Colon (tissue), 2 donors: ENCODE measurements at regions not wholly inside any gene's neighbourhood (a gene's known extent, or its start where the extent isn't known, plus 50 kb on each side); places are given as distances from the start of the nearest gene placed in this dataset.
"Not testable (repeated sequence)": the region's sequence is repeated elsewhere in the genome, so short reads cannot be mapped to it uniquely, and the experiment has no call there.

Source experiments
- FAIRE-seq: peaks from 2 replicates; lab custom pipeline; 2012; peaks lifted over from hg19 to GRCh38; lab: Jason Lieb, UNC
- donor health status: control.
- donor health status: control.

DNA sequence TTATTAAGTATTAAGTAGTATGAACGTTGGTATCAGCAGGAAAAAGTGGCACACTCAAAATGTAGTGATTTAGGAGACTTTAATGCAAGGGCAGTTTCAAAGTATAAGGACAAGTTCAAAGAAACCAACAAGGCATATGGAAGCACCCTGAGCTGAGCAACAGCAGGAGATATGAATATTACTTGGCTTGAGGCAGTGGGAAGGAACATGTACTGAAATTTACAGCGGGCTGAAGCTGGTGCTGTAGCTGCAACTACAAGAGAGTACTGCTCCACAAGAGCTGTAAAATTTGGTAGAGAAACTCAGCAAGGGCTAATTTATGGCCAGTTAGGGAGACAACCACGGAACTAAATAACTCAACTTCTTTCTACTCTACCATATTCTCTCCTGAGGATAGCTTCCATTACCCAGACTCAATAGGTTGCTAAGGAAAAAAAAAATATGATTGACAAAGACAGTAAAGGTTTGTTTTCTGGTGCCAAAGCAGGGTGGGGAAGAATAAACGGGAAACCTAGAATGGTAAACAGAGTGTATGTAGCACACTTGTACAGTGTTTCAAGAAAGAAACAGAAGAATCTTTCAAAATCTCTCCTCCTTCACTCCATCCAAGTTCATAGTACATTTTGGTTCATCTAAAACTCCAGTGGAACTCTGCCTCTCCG lies 487.8 kb upstream of the MGAT4C start:
- no peak for FAIRE-seq

- FAIRE-seq = no peak
These were observed 485.3 kb upstream of the MGAT4C start for GRCh38 chr12:86741531-86741930.

DNA sequence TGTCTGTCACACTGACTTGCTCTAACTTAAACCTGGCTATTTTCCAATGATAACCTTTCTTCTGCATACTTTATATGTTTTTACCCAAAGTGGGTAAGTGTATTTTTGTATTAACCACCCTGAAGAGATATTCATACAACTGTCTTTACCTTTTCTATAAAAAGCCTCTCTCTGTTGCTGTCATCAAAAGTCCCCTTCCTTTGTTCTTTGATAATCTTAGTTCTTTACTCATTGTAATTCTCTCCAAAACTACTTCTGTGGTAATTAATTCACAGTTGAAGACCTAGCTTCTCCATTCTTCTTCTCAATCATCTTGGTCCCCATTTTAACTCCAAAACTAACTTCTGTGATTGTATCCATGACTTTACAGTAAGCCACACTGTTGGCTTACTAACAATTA lies 479.7 kb upstream of the MGAT4C start:
- no peak for FAIRE-seq

DNA sequence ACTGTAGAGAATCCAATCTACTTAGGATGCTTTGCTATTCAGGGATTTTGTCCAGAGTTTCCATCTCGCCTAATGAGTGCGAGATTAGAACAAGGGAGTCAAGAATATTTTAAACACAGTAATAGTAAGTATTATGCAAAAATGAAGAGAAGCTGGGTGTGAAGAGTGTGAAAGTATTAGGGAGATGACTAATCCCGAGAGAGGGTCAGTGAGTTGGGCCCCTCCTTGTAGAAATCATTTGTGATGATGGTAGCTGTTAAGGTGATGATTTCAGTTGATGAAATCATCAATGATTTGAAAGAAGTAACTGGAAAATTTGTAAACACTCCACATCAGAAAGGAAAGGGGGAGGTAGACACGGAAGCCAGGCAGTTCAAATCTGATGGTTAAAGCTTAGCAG lies 478.9 kb upstream of the MGAT4C start:
- FAIRE-seq = no peak

- FAIRE-seq = no peak
These were observed 474.0 kb upstream of the MGAT4C start for GRCh38 chr12:86730233-86730632.

GRCh38 chr12:86729739-86730138 lies 473.5 kb upstream of the MGAT4C start:
- FAIRE-seq = no peak

- FAIRE-seq = no peak
These were observed 471.0 kb upstream of the MGAT4C start for GRCh38 chr12:86727160-86727559.

DNA sequence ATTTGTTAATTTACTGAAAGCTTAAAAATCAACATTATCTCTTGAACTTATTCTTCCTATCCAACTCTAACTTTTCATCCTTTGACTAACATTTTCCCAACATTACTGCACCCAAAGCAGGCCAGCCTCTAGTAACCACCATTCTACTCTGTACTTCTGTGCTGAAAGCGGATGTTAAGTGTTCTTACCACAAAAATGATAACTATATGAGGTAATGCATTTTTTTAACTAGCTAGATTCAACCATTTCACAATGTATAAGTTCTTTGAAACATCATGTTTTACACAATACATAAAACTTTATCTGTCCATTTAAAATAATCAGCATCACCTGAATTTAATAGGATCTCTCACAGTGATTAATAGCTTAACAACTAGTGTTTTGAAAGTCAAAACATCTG lies 468.5 kb upstream of the MGAT4C start:
- no peak for FAIRE-seq

DNA sequence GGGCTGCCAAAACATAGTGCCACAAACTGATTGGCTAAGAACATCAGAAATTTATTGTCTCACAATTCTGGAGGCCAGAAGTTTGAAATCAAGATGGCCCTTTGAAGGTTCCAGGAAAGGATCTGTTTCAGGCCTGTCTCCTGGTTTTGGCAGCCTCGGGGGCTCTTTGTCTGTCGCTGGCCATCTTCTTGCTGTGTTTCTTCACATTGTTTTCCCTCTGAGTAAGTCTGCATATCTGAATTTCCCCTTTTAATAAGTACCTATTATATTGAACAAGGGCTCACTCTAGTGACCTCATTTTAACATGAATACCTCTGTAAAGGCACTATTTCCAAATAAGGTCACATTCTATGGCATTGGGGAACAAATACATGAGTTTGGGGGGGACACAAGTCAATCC lies 467.1 kb upstream of the MGAT4C start:
- FAIRE-seq = no peak

DNA sequence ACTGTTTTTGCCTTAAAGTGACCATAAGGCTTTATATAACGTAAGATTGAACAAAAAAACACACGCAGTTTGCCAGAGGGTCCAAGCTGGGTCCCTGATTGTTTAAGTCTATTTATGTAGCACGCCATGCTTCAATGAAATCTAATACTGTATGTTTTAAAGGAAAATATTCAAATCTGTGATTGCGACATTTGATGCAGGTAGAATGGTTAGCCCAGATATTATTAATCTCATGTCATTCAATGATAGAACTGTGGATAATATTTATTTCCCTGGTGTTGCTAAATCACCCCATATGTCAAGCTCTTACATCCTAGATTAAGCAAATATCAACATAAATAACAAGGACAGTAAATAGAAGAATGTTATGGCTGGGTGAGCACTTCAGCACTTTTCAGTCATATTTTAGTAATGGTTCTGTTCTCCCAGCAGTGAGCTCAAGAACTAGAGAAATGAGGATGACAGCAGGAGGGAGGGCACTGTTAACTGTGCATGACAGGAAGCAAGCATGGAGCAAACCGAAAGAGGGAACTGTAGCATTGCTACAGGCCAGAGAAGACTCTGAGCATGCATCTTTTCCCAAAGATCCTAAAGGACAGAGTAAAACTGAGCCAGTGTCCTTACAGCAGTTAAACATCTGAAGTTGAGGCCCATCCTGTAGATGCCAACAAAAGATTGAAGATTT lies 465.7 kb upstream of the MGAT4C start:
- no peak for FAIRE-seq

- FAIRE-seq = no peak
These were observed 463.2 kb upstream of the MGAT4C start for GRCh38 chr12:86719381-86719780.

DNA sequence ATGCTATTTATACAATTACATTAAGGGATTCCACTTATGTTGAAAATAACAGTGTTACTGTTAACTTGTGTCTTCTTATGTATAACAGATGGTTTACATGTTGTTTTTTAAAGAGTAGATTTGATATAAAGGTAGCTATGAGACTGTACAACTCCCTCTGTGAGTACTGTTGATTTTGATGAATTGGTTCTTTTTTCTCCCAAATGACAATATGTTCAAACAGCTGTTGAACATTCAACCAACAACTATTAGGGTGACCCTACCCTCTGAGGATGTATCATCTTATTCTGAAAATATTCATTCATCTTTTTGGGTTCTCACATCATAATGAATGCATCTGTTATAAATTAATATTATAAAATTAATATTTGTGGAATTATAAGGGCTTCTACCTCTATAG lies 456.9 kb upstream of the MGAT4C start:
- FAIRE-seq = peak; percentile 10

GRCh38 chr12:86712425-86712843 lies 456.2 kb upstream of the MGAT4C start:
- no peak for FAIRE-seq

DNA sequence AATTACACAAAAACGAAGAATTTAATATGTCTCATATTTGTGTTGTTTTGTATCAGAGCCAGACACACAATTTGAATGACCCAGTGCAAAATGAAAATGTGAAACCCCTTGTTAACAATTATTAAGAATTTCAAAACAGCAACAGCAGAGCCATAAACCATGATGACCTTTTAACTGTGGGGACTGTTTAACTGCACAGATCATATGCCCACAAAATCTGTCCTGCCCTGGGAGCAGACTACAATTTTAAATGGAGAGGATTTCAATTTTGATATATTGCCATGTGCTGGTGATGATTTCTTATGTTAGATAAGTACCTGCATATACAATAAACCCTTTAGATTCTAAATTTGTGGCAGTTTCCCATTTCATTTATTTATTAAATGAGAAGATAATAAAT lies 455.5 kb upstream of the MGAT4C start:
- no peak for FAIRE-seq

GRCh38 chr12:86710109-86710508 lies 453.9 kb upstream of the MGAT4C start:
- FAIRE-seq = no peak

DNA sequence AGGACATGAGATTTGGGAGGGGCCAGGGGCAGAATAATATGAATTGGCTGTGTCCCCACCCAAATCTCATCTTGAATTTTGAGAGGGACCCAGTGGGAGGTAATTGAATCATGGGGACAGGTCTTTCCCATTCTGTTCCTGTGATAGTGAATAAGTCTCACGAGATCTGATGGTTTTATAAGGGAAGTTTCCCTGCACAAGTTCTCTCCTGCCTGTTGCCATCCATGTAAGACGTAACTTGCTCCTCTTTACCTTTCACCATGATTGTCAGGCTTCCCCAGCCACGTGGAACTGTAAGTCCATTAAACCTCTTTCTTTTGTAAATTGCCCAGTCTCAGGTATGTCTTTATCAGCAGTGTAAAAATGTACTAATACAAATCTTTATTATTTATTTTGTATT lies 452.8 kb upstream of the MGAT4C start:
- not testable (repeated sequence) for FAIRE-seq

DNA sequence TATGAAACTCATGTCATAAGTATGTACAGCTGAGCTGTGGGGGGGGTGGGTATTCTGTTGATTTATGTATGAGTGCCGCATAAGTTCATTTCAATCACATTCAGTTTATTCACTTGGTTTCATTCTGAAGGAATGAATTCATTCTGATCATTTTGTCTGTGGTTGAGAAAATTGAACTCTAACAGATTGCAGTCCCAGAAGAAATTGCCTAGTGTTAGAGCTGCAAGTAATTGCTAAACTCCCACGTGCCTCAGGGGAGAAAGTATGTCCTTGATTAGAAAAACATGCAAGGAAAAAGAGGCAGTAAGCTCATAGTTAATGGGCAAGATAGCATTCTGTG lies 442.4 kb upstream of the MGAT4C start:
- no peak for FAIRE-seq

- FAIRE-seq = no peak
These were observed 441.9 kb upstream of the MGAT4C start for GRCh38 chr12:86697916-86698640.

GRCh38 chr12:86683568-86684304 lies 427.5 kb upstream of the MGAT4C start:
- no peak for FAIRE-seq

DNA sequence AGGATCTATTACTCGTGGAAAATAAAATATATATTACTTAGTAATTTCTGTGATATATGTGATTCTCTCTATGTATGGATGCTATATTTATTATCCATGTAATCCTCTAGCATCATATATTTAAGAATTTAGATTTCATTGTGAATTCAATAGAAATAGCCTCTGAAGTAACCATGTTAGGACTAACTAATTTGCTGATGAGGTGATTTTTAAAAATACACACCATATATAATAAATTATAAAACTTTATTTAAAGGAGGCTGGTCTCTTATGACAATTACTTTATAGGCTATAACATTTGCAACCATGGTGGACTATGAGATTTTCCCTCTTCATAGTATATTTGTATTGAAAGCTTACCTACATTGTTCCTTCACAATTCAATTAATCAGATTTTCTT lies 424.9 kb upstream of the MGAT4C start:
- no peak for FAIRE-seq

- no peak for FAIRE-seq
These were observed 419.0 kb upstream of the MGAT4C start for GRCh38 chr12:86675197-86675596.

- FAIRE-seq = no peak
These were observed 414.8 kb upstream of the MGAT4C start for GRCh38 chr12:86670986-86671385.

GRCh38 chr12:86669010-86669409 lies 412.8 kb upstream of the MGAT4C start:
- no peak for FAIRE-seq
